ENCODE measurements at regions not wholly inside any gene's neighbourhood (a gene's known extent, or its start where the extent isn't known, plus 50 kb on each side); places are given as distances from the start of the nearest gene placed in this dataset.

GRCh38 chr5:115456539-115457040 is 88.0 kb downstream of the FEM1C start:
- Mint-ChIP-seq H3K27ac (no peak overlapping the region), H3K27me3 (no peaks in the 10 kb centered on the region), H3K9me3 (no peaks in the 10 kb centered on the region), H3K36me3 (no peaks in the 10 kb centered on the region), H3K4me3 (no peak overlapping the region), H3K4me1 (ENCODE audit: unreplicated experiment) (peaks cover 4% of the 10 kb centered on the region)
- TF ChIP-seq CTCF (conservative IDR thresholded peaks at IDR 0.05): no peak
- DNase-seq (ENCODE audit: extremely low spot score, unreplicated experiment): no peak

- peaks cover 7% of the 10 kb centered on the region for H3K4me1 Mint-ChIP-seq (ENCODE audit: unreplicated experiment)
- no peak overlapping the region for H3K27ac Mint-ChIP-seq
- no peak for DNase-seq (ENCODE audit: extremely low spot score, unreplicated experiment)
- H3K4me3 Mint-ChIP-seq: no peak overlapping the region
- no peak for TF ChIP-seq CTCF (conservative IDR thresholded peaks at IDR 0.05)
- no peaks in the 10 kb centered on the region for H3K36me3 Mint-ChIP-seq
- no peaks in the 10 kb centered on the region for H3K27me3 Mint-ChIP-seq
- no peaks in the 10 kb centered on the region for H3K9me3 Mint-ChIP-seq
Observed at GRCh38 chr5:115456056-115456455, 88.5 kb downstream of the FEM1C start.

GRCh38 chr5:115455301-115455707 is 89.3 kb downstream of the FEM1C start:
- no peak overlapping the region for H3K4me3 Mint-ChIP-seq
- no peak overlapping the region for H3K27ac Mint-ChIP-seq
- H3K36me3 Mint-ChIP-seq: no peaks in the 10 kb centered on the region
- no peak for DNase-seq (ENCODE audit: extremely low spot score, unreplicated experiment)
- no peak for TF ChIP-seq CTCF (conservative IDR thresholded peaks at IDR 0.05)
- peaks cover 14% of the 10 kb centered on the region for H3K4me1 Mint-ChIP-seq (ENCODE audit: unreplicated experiment)
- H3K9me3 Mint-ChIP-seq: no peaks in the 10 kb centered on the region
- H3K27me3 Mint-ChIP-seq: no peaks in the 10 kb centered on the region

GRCh38 chr5:115453391-115454095 is 91.0 kb downstream of the FEM1C start:
- Mint-ChIP-seq H3K36me3 (no peaks in the 10 kb centered on the region), H3K9me3 (no peaks in the 10 kb centered on the region), H3K4me1 (ENCODE audit: unreplicated experiment) (peaks cover 16% of the 10 kb centered on the region), H3K4me3 (no peak overlapping the region), H3K27me3 (no peaks in the 10 kb centered on the region), H3K27ac (no peak overlapping the region)
- no peak for DNase-seq (ENCODE audit: extremely low spot score, unreplicated experiment)
- no peak for TF ChIP-seq CTCF (conservative IDR thresholded peaks at IDR 0.05)

GRCh38 chr5:115452536-115453235 is 91.9 kb downstream of the FEM1C start:
- TF ChIP-seq CTCF (conservative IDR thresholded peaks at IDR 0.05): no peak
- H3K4me3 Mint-ChIP-seq: no peak overlapping the region
- H3K27me3 Mint-ChIP-seq: no peaks in the 10 kb centered on the region
- no peak for DNase-seq (ENCODE audit: extremely low spot score, unreplicated experiment)
- no peaks in the 10 kb centered on the region for H3K36me3 Mint-ChIP-seq
- H3K4me1 Mint-ChIP-seq (ENCODE audit: unreplicated experiment): peaks cover 16% of the 10 kb centered on the region
- H3K27ac Mint-ChIP-seq: no peak overlapping the region
- H3K9me3 Mint-ChIP-seq: no peaks in the 10 kb centered on the region

All from type B pancreatic cell (in vitro differentiated cells).